ENCODE measurements at regions not wholly inside any gene's neighbourhood (a gene's known extent, or its start where the extent isn't known, plus 50 kb on each side); places are given as distances from the start of the nearest gene placed in this dataset.

DNA sequence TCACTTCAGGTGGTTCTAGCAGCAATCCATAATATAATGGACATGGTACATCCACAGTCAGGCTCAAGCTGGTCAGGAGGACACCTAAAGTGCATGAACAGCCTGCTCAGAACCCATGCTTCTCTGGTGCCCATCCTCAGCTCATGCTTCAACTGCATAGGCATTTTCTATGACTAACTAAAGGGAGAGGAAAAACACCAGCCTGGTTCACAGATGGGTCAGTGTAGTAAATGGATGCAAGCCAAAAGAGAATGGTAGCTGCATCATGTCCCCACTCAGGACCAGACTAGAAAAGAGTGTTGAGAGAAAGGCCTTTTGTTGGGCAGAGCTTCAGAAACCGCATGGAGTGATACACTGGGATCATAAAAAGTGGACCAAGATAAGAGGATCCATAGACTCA is 556.6 kb downstream of the TLE1 start:
- H2BK20ac ChIP-seq (ENCODE audit: low read length) = no peak overlapping the region
- no peak overlapping the region for H4K5ac ChIP-seq (ENCODE audit: insufficient read length, low read depth, low read length)
- H2BK15ac ChIP-seq (ENCODE audit: low read length) = no peak overlapping the region
- H3K27ac ChIP-seq (ENCODE audit: low read depth, low read length) = no peak overlapping the region
- no peak overlapping the region for H2AK5ac ChIP-seq (ENCODE audit: low read depth, low read length)
- 79% methylated on average over 1 of the region's 1 CpG; no CpG with 5 or more reads in 1 of the 2 experiments for WGBS, 2 experiments (ENCODE audit: extremely low coverage in 1 of 2, insufficient coverage in 1 of 2, insufficient read length in 1 of 2, insufficient replicate concordance in 2 of 2, low coverage in 1 of 2, low lambda C conversion rate in 2 of 2, missing lambda C conversion rate in 1 of 2)
- H3K23me2 ChIP-seq (ENCODE audit: low read depth, low read length) = no peaks in the 10 kb centered on the region
- H2BK5ac ChIP-seq (ENCODE audit: low read depth, low read length) = no peak overlapping the region
- H3K9ac ChIP-seq (replicated peaks in 1 of 4; ENCODE audit: extremely low read depth in 1 of 4, low read depth in 3 of 4, low read length in 3 of 4) = no peak overlapping the region
- DNase-seq (ENCODE audit: low read depth in 1 of 2, low spot score in 2 of 2) (no peak), FAIRE-seq (no peak)
- CTCF ChIA-PET (ENCODE audit: partially characterized antibody) = no interaction called here
- H3K4me3 ChIP-seq (ENCODE audit: extremely low read depth in 1 of 4, insufficient read depth in 2 of 4, low read depth in 3 of 4, low read length in 4 of 4) = no peak overlapping the region
- no peak overlapping the region for H2AFZ ChIP-seq (ENCODE audit: low read length)
- no peaks in the 10 kb centered on the region for H3K9me3 ChIP-seq (ENCODE audit: insufficient read depth in 2 of 2, low read depth in 1 of 2, low read length in 1 of 2)
- H2BK120ac ChIP-seq (replicated peaks; ENCODE audit: low read depth, low read length) = no peak overlapping the region
- no peak overlapping the region for H4K91ac ChIP-seq (replicated peaks; ENCODE audit: insufficient read length, low read length)
- H3K4me2 ChIP-seq (ENCODE audit: insufficient read depth in 1 of 2, low read depth in 2 of 2, low read length in 2 of 2) = no peak overlapping the region
- no peaks in the 10 kb centered on the region for H4K20me1 ChIP-seq (replicated peaks in 1 of 2; ENCODE audit: control insufficient read depth in 1 of 2, insufficient read depth in 2 of 2, low read length in 2 of 2)
- no peaks in the 10 kb centered on the region for H3K27me3 ChIP-seq (replicated peaks in 1 of 4; ENCODE audit: control insufficient read depth in 3 of 4, extremely low read depth in 1 of 4, insufficient read depth in 3 of 4, low read length in 3 of 4)
- no peaks in the 10 kb centered on the region for H3K4me1 ChIP-seq (replicated peaks in 1 of 4; ENCODE audit: control insufficient read depth in 3 of 4, insufficient read depth in 4 of 4, low read length in 3 of 4)
- no peak overlapping the region for H3K4ac ChIP-seq (replicated peaks; ENCODE audit: insufficient read length, low read depth, low read length)
- no peaks in the 10 kb centered on the region for H3K79me1 ChIP-seq (ENCODE audit: low read depth, low read length)
- no peaks in the 10 kb centered on the region for H3K36me3 ChIP-seq (ENCODE audit: control insufficient read depth in 2 of 4, insufficient read depth in 4 of 4, low read length in 3 of 4)
- H3K23ac ChIP-seq (ENCODE audit: insufficient read length) = no peak overlapping the region
- H3K56ac ChIP-seq (replicated peaks; ENCODE audit: insufficient read length, low read depth, low read length) = no peak overlapping the region
- POLR2A ChIA-PET (ENCODE audit: partially characterized antibody) = interaction anchor here (0.7 kb wide), 1 partner anchor 692 kb away, joined by 3 read pairs; no protein-coding TSS in a partner anchor
- H3K79me2 ChIP-seq (ENCODE audit: control insufficient read depth in 1 of 2, insufficient read depth in 2 of 2, low read length in 2 of 2) = no peaks in the 10 kb centered on the region
- no peak overlapping the region for H4K8ac ChIP-seq (ENCODE audit: extremely low read depth, insufficient read depth, low read length)
- no peak overlapping the region for H2BK12ac ChIP-seq (ENCODE audit: low read depth, low read length)
- no peak overlapping the region for H3K18ac ChIP-seq (ENCODE audit: extremely low read depth, low read length)
- no peak overlapping the region for H3K14ac ChIP-seq (ENCODE audit: insufficient read length)
- no peak for TF ChIP-seq HDAC2 (IDR thresholded peaks at IDR 0.05; ENCODE audit: borderline replicate concordance in 1 of 2, low read depth in 2 of 2, low read length in 2 of 2)
- no peak for TF ChIP-seq PHF8 (conservative IDR thresholded peaks at IDR 0.05; ENCODE audit: low read depth, low read length)
- TF ChIP-seq, protein P1, sequence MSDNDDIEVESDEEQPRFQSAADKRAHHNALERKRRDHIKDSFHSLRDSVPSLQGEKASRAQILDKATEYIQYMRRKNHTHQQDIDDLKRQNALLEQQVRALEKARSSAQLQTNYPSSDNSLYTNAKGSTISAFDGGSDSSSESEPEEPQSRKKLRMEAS (IDR thresholded peaks at IDR 0.05) = no peak
- TF ChIP-seq, protein P2, sequence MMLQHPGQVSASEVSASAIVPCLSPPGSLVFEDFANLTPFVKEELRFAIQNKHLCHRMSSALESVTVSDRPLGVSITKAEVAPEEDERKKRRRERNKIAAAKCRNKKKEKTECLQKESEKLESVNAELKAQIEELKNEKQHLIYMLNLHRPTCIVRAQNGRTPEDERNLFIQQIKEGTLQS (IDR thresholded peaks at IDR 0.05; ENCODE audit: insufficient read depth, low read depth, low read length) = no peak
- no peak for TF ChIP-seq BRCA1 (IDR thresholded peaks at IDR 0.05; ENCODE audit: low read depth, low read length)
- TF ChIP-seq, protein P3, sequence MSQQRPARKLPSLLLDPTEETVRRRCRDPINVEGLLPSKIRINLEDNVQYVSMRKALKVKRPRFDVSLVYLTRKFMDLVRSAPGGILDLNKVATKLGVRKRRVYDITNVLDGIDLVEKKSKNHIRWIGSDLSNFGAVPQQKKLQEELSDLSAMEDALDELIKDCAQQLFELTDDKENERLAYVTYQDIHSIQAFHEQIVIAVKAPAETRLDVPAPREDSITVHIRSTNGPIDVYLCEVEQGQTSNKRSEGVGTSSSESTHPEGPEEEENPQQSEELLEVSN (IDR thresholded peaks at IDR 0.05) = no peak
- TF ChIP-seq GABPA (IDR thresholded peaks at IDR 0.05; ENCODE audit: borderline replicate concordance, insufficient read depth, low read length) = no peak
- TF ChIP-seq SP1 (IDR thresholded peaks at IDR 0.05; ENCODE audit: low read depth, low read length) = no peak
- no peak for TF ChIP-seq SP2 (IDR thresholded peaks at IDR 0.05; ENCODE audit: low read length)
- TF ChIP-seq POLR2AphosphoS5 (IDR thresholded peaks at IDR 0.05; ENCODE audit: low read depth, low read length) = no peak
- TF ChIP-seq KDM5A (IDR thresholded peaks at IDR 0.05; ENCODE audit: low read length) = no peak
- no peak for TF ChIP-seq YY1 (IDR thresholded peaks at IDR 0.05; ENCODE audit: low read depth, low read length)
- no peak for TF ChIP-seq KDM4A (IDR thresholded peaks at IDR 0.05; ENCODE audit: low read depth, low read length, severe bottlenecking)
- no peak for TF ChIP-seq POLR2A (IDR thresholded peaks at IDR 0.05; ENCODE audit: control extremely low read depth in 1 of 2, low read depth in 2 of 2, low read length in 2 of 2)
